ENCODE measurements at regions not wholly inside any gene's neighbourhood (a gene's known extent, or its start where the extent isn't known, plus 50 kb on each side); places are given as distances from the start of the nearest gene placed in this dataset.
"Not testable (repeated sequence)": the region's sequence is repeated elsewhere in the genome, so short reads cannot be mapped to it uniquely, and the experiment has no call there.

DNA sequence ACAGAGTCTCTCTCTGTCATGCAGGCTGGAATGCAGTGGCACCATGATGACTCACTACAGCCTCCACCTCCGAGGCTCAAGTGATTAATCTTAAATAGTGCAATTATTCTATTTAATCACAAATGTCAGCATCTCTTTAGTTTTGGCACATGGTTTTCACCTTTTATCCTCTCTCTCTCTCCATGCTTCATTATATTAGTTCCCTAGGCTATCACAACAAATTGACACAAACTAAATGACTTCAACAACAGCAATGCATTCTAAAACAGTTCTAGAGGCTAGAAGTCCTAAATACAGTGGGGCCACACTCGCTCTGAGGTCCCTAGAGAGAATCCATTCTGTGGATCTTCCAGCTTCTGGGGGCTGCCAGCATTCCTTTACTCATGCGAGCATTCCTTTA, 178.2 kb upstream of the ZNG1F start:
- DNase-seq (ENCODE audit: low read depth in 2 of 2): not testable (repeated sequence)

DNA sequence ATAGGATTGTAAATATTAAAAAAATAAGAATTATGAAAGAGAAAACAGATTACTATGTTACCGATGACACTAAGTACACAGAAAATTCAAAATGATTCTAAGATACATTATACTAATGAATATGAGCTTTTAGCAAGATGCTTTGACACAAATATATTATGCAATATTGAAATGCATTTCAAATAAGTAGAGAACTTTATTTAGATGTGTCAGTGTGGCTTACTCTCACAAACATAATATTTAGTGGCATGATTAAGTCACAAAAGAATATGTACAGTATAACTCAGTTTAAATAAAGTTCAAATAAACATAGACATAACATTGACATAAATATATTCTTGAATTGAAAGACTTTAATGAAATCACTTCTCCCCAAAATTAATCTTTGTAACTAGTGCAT, 172.7 kb upstream of the ZNG1F start:
- DNase-seq (ENCODE audit: low read depth in 2 of 2): not testable (repeated sequence)

DNA sequence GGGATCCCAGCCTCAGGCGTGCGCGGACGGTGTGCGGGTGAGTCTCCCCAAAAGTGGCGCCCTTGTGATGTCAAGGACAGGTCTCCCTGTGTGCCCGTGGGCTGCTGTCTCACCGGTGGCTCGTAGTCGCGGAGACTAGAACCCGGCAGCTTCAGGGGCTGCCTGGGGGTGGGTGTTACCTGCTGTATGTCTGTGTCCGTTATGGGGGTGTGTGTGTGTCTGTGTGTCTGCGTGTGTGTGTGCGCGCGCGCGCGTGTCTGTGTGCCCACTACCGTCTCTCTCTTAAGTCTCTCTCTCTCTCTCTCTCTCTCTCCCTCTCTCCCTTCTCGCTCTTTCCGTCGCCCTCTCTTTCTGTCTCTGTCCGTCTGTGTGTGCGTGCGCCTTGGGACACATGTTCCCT, 170.0 kb upstream of the ZNG1F start:
- not testable (repeated sequence) for DNase-seq (ENCODE audit: low read depth in 2 of 2)

GRCh38 chr9:41358682-41359081, 169.6 kb upstream of the ZNG1F start:
- peak; percentile 63 to 67 for DNase-seq (ENCODE audit: low read depth in 2 of 2)

GRCh38 chr9:41357918-41358404, 168.8 kb upstream of the ZNG1F start:
- DNase-seq (ENCODE audit: low read depth in 2 of 2): not testable (repeated sequence)

DNA sequence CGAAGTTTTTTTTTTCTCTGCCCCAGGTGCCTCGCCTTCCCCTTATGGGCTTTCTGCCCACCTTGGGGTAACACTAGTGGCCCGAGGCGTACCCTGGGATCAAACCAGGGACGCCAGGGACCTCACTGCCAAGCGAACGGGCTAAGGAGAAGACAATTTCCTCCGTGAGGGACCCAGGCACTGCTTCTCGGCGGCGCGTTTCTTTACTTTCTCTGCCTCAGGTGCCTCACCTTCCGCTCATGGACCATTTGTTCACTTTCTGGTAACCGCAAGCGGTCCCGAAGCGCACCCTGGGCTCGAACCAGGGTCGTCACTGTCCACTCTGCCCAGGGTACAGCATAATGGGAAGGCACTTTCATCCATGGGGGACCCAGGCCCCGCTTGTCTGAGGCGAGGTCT, 168.2 kb upstream of the ZNG1F start:
- not testable (repeated sequence) for DNase-seq (ENCODE audit: low read depth in 2 of 2)

DNA sequence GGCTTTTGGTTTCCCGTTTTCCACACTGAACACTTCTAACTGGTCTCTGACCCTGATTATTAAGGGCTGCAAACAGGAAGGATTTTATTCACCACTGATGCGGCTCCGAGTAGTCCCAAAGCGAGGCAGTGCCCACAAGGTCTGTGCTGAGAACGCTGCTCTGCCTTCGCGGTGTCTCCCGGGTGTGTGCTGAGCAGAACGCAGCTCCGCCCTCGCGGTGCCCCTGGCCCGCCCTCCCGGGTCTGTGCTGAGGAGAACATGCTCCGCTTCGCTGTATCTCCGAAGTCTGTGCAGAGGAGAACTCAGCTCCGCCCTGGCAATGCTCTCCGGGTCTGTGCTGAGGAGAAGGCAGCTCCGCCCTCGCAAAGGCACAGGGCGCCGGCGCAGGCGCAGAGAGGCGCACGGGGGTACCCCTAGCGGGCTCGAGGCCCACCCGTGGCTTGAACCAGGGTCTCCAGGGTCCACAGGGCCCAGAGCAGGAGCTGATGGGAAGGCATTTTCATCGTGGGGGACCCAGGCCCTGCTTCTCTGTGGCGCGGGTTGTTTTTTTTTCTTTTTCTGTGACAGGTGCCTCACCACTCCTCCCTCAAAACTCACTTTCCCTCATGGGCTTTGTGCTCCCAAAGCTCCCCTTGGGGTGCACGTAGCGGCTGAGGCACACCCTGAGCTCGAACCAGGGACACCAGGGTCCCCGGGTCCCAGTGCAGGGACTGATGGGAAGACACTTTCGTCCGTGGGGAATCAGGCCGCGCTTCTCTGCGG, 167.7 kb upstream of the ZNG1F start:
- peak; percentile 70 to 71 for DNase-seq (ENCODE audit: low read depth in 2 of 2)

DNA sequence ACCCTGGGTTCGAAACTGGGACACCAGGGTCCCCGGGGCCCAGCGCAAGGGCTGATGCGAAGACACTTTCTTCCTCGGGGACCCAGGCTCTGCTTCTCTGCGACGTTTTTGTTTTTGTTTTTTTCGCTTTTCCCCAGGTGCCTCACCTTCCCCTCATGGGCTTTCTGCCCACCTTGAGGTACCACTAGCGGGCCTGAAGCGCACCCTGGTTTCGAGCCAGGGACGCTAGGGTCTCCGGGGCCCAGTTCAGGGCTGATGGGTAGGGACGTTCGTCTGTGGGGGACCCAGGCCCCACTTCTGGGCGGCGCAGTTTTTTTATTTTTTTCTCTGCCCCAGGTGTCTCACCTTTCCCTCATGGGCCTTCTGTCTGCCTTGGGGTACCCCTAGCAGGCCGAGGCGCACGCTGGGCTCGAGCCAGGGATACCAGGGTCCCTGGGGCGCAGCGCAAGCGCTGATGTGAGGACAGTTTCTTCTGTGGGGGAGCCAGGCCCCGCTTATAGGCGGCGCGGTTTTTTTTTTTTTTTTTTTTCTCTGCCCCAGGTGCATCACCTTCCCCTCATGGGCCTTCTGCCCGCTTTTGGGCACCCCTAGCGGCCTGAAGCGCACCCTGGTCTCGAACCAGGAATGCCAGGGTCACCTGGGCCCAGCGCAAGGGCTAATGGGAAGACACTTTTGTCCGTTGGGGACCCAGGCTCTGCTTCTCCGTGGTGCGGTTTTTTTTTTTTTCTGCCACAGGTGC, 166.8 kb upstream of the ZNG1F start:
- not testable (repeated sequence) for DNase-seq (ENCODE audit: low read depth in 2 of 2)

GRCh38 chr9:41354978-41355377, 165.9 kb upstream of the ZNG1F start:
- not testable (repeated sequence) for DNase-seq (ENCODE audit: low read depth in 2 of 2)

GRCh38 chr9:41354060-41354934, 165.2 kb upstream of the ZNG1F start:
- DNase-seq (ENCODE audit: low read depth in 2 of 2): not testable (repeated sequence)

DNA sequence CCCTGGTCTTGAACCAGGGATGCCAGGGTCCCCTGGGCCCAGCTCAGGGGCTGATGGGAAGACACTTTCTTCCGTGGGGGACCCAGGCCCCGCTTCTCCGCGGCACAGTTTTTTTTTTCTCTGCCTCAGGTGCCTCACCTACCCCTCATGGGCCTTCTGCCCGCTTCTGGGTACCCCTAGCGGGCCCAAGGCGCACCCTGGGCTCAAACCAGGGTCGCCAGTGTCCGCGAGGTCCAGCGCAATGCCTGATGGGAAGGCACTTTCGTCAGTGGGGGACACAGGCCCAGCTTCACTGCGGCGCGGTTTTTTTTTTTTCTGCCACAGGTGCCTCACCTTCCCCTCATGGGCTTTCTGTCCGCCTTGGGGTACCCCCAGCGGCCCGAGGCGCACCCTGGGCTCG, 163.9 kb upstream of the ZNG1F start:
- DNase-seq (ENCODE audit: low read depth in 2 of 2): not testable (repeated sequence)

GRCh38 chr9:41352390-41352789, 163.3 kb upstream of the ZNG1F start:
- DNase-seq (ENCODE audit: low read depth in 2 of 2): not testable (repeated sequence)

GRCh38 chr9:41347893-41348292, 158.8 kb upstream of the ZNG1F start:
- not testable (repeated sequence) for DNase-seq (ENCODE audit: low read depth in 2 of 2)

DNA sequence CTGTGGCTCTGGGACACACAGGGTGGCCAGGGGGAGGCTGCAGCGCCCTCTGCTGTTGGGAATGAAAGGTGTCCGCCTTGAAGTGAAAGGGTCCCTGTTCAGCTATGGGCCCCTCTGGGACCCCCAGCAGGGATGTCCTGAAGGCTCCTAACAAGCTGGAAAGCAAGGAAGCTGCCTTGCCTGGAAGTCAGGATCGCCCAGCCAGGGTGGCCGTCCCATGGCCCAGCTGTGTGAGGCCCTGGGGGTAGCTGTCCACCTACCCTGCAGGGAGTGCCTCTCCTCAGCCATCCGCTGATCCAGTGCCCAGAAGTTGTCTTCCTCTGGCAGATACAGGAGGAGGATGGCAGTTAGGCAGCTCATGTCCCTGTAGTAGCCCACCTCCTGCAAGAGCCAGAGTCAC, 143.4 kb upstream of the ZNG1F start:
- not testable (repeated sequence) for DNase-seq (ENCODE audit: low read depth in 2 of 2)

DNA sequence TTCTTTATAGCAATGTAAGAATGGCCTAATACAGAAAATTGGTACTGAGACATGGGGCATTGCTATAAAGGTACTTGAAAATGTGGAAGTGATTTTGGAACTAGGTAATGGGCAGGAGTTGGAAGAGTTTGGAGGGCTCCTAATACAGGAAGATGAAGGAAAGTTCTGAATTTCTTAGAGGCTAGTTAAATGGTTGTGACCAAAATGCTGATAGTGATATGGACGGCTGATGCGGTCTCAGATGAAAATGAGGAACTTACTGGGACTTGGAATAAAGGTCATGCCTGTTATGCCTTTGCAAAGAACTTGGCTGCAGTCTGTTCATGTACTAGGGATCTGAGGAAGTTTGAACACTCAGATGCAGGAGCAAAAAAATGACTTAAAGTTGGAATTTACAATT, 132.2 kb upstream of the ZNG1F start:
- DNase-seq (ENCODE audit: low read depth in 2 of 2): not testable (repeated sequence)

DNA sequence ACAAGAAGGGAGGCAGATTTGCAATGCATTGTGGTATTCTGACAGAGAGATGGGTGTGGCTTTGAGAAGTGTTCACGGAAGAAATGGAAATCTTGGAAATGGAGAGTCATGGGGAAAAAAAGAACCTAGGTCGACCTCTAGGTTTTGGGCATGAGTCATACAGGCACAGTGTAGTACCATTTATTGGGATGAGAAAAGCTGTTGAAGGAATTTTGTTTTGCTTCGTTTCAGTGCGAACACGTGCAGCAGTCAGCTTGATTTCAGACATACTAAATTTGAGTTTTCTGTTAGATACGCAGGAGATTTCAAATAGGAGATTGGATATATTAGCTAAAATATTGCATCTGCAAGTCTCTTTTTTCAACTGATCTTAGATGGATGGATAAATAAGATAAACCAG, 119.8 kb upstream of the ZNG1F start:
- DNase-seq (ENCODE audit: low read depth in 2 of 2): not testable (repeated sequence)

DNA sequence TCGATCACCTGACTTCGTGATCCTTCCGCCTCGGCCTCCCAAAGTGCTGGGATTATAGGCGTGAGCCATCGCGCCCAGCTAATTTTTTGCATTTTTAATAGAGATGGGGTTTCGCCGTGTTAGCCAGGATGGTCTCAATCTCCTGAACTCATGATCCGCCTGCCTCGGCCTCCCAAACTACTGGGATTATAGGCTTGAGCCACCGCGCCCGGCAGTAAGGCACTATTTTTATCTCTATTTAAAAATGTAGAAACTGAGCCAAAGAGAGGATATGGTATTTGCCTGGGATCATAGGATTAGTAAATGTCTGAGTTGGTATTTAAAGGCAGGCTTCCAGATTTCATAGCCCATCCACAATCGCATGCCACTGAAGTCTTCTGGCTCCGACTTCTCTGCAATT, 96.6 kb upstream of the ZNG1F start:
- not testable (repeated sequence) for DNase-seq (ENCODE audit: low read depth in 2 of 2)

- not testable (repeated sequence) for DNase-seq (ENCODE audit: low read depth in 2 of 2)
Observed at GRCh38 chr9:41280299-41281238, 91.5 kb upstream of the ZNG1F start.

- not testable (repeated sequence) for DNase-seq (ENCODE audit: low read depth in 2 of 2)
Observed at GRCh38 chr9:41279437-41279836, 90.3 kb upstream of the ZNG1F start.

DNA sequence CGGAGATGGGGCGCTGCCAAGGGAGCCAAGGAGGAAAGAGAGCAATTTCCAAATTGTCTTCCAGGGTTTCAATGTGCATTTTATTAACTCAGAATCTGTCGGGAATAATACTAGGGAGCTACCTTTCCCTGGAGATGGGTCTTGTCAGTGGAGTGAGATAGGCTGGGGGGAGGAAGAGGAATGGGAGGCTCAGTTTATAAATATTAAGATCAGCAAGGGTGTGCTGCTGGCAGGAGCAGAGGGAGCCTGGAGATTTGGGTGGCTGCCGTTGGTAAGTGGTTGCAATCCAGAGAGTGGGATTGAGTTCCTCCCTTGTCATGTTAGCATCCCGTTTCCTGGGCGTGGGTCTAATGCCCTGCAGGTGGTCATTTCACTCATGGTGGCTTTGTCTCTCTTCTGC, 89.9 kb upstream of the ZNG1F start:
- DNase-seq (ENCODE audit: low read depth in 2 of 2): not testable (repeated sequence)

All from stimulated activated CD8-positive, alpha-beta memory T cell treated with anti-CD3 and anti-CD28 coated beads, Interleukin-7, amount 100 ng/mL, for 1 hour (primary cell).